ENCODE measurements at regions not wholly inside any gene's neighbourhood (a gene's known extent, or its start where the extent isn't known, plus 50 kb on each side); places are given as distances from the start of the nearest gene placed in this dataset.

GRCh38 chr13:74301258-74301935, 167.2 kb upstream of the KLF12 start:
- CTCF ChIA-PET, result no interaction called here
- intact Hi-C loops (cut with micrococcal nuclease; ENCODE audit: unreplicated experiment), result no loop called here

GRCh38 chr13:74300162-74300561, 166.0 kb upstream of the KLF12 start:
- Histone ChIP-seq H3K9me3 (ENCODE audit: control insufficient read depth, insufficient read depth, low read depth, low read length) (no peaks in the 10 kb centered on the region), H3K4me1 (ENCODE audit: control insufficient read depth, insufficient read depth, low read length) (no peaks in the 10 kb centered on the region), H3K36me3 (ENCODE audit: control insufficient read depth, insufficient read depth, low read length) (no peaks in the 10 kb centered on the region), H3K27me3 (ENCODE audit: control insufficient read depth, insufficient read depth, low read length) (no peaks in the 10 kb centered on the region), H3K4me3 (ENCODE audit: low read depth in 2 of 2, low read length in 2 of 2) (no peak overlapping the region), H3K27ac (ENCODE audit: low read length) (no peak overlapping the region)
- TF ChIP-seq REST (IDR thresholded peaks at IDR 0.05; ENCODE audit: insufficient read depth in 1 of 2, low read depth in 2 of 2, low read length in 1 of 2), result no peak
- TF ChIP-seq TCF7L2 (IDR thresholded peaks at IDR 0.05; ENCODE audit: low read depth, low read length), result no peak
- TF ChIP-seq SIN3A (IDR thresholded peaks at IDR 0.05; ENCODE audit: borderline replicate concordance, insufficient read depth, low read depth, low read length), result no peak
- TF ChIP-seq POLR2AphosphoS5 (IDR thresholded peaks at IDR 0.05; ENCODE audit: low read depth, low read length), result no peak
- in situ Hi-C loops (cut with HindIII; ENCODE audit: low pct_unique_long_range_greater_than_20kb, low sequenced_read_pairs), result no loop called here
- intact Hi-C loops (cut with micrococcal nuclease; ENCODE audit: unreplicated experiment), result no loop called here
- POLR2A ChIA-PET, result no interaction called here
- DNase-seq (ENCODE audit: low read depth, low spot score) (no peak), ATAC-seq (no peak)
- BruUV-seq (replicated peaks), result no TSS peak
- CTCF ChIA-PET, result no interaction called here

More at GRCh38 chr13:74301258-74301935, 167.2 kb upstream of the KLF12 start:
- POLR2A ChIA-PET, result no interaction called here
- H3K9me3 ChIP-seq (ENCODE audit: control insufficient read depth, insufficient read depth, low read depth, low read length), result no peaks in the 10 kb centered on the region
- no peaks in the 10 kb centered on the region for H3K27me3 ChIP-seq (ENCODE audit: control insufficient read depth, insufficient read depth, low read length)
- no TSS peak for BruUV-seq (replicated peaks)
- no peak overlapping the region for H3K4me3 ChIP-seq (ENCODE audit: low read depth in 2 of 2, low read length in 2 of 2)
- ATAC-seq (no peak), DNase-seq (ENCODE audit: low read depth, low spot score) (no peak)
- no peaks in the 10 kb centered on the region for H3K36me3 ChIP-seq (ENCODE audit: control insufficient read depth, insufficient read depth, low read length)
- in situ Hi-C loops (cut with HindIII; ENCODE audit: low pct_unique_long_range_greater_than_20kb, low sequenced_read_pairs), result no loop called here
- H3K27ac ChIP-seq (ENCODE audit: low read length), result no peak overlapping the region
- H3K4me1 ChIP-seq (ENCODE audit: control insufficient read depth, insufficient read depth, low read length), result no peaks in the 10 kb centered on the region
- no peak for TF ChIP-seq POLR2AphosphoS5 (IDR thresholded peaks at IDR 0.05; ENCODE audit: low read depth, low read length)
- TF ChIP-seq TCF7L2 (IDR thresholded peaks at IDR 0.05; ENCODE audit: low read depth, low read length), result no peak
- TF ChIP-seq SIN3A (IDR thresholded peaks at IDR 0.05; ENCODE audit: borderline replicate concordance, insufficient read depth, low read depth, low read length), result no peak
- TF ChIP-seq CTCF (IDR thresholded peaks at IDR 0.05), result no peak
- TF ChIP-seq REST (IDR thresholded peaks at IDR 0.05; ENCODE audit: insufficient read depth in 1 of 2, low read depth in 2 of 2, low read length in 1 of 2), result no peak

Measured in Panc1 (cell line).